GM23248 (cell line): ENCODE measurements at regions not wholly inside any gene's neighbourhood (a gene's known extent, or its start where the extent isn't known, plus 50 kb on each side); places are given as distances from the start of the nearest gene placed in this dataset.

ENCODE experiments used
- DNase-seq: peaks from one replicate; pipeline ENCODE4 v3.0.0-alpha.2; 2015
- H2AFZ ChIP-seq: fragments of 200-600 bp; sonication (generic); 2 replicates; pipeline ENCODE4 v1.6.1; 2016; ENCODE audit warnings: antibody characterized with exemption
- H3F3A ChIP-seq: fragments of 200-600 bp; sonication (generic); 2 replicates; pipeline ENCODE4 v1.6.1; 2016; ENCODE audit warnings: mild to moderate bottlenecking, antibody characterized with exemption, mixed run types; ENCODE audit not compliant: insufficient read depth
- H3K27ac ChIP-seq: fragments of 200-600 bp; sonication (generic); 2 replicates; pipeline ENCODE4 v1.5.1; 2016; ENCODE audit warnings: mild to moderate bottlenecking
- H3K27me3 ChIP-seq: fragments of 200-600 bp; sonication (generic); replicated peaks from 2 replicates; pipeline ENCODE4 v1.6.1; 2016; ENCODE audit warnings: mild to moderate bottlenecking; ENCODE audit not compliant: insufficient read depth
- H3K36me3 ChIP-seq: fragments of 200-600 bp; sonication (generic); 2 replicates; pipeline ENCODE4 v1.6.1; 2016; ENCODE audit warnings: low read depth, mild to moderate bottlenecking
- H3K4me1 ChIP-seq: fragments of 200-600 bp; sonication (generic); 2 replicates; pipeline ENCODE4 v1.6.1; 2016; ENCODE audit warnings: mild to moderate bottlenecking; ENCODE audit not compliant: insufficient read depth
- H3K4me2 ChIP-seq: fragments of 200-600 bp; sonication (generic); one replicate; pipeline ENCODE4 v1.6.1; 2016; ENCODE audit warnings: mild to moderate bottlenecking; ENCODE audit not compliant: unreplicated experiment
- H3K4me3 ChIP-seq: fragments of 200-600 bp; sonication (generic); 2 replicates; pipeline ENCODE4 v1.5.1; 2016; ENCODE audit warnings: mild to moderate bottlenecking
- H3K79me2 ChIP-seq: fragments of 200-600 bp; sonication (generic); 2 replicates; pipeline ENCODE4 v1.6.1; 2016; ENCODE audit warnings: mild to moderate bottlenecking; ENCODE audit not compliant: insufficient read depth
- H3K9ac ChIP-seq: fragments of 200-600 bp; sonication (generic); 2 replicates; pipeline ENCODE4 v1.6.1; 2016; ENCODE audit warnings: mild to moderate bottlenecking
- H3K9me2 ChIP-seq: fragments of 200-600 bp; sonication (generic); 2 replicates; pipeline ENCODE4 v1.6.1; 2016; ENCODE audit warnings: mixed run types, mild to moderate bottlenecking, moderate library complexity; ENCODE audit not compliant: insufficient read depth
- H3K9me3 ChIP-seq: fragments of 200-600 bp; sonication (generic); one replicate; pipeline ENCODE4 v1.6.1; 2017; ENCODE audit warnings: low read depth
- H4K20me1 ChIP-seq: fragments of 200-600 bp; sonication (generic); 2 replicates; pipeline ENCODE4 v1.6.0; 2016; ENCODE audit not compliant: insufficient read depth
- EZH2 ChIP-seq: fragments of 200-600 bp; sonication (generic); IDR thresholded peaks from 2 replicates; pipeline ENCODE4 v1.6.1; 2018; ENCODE audit warnings: antibody characterized with exemption, mild to moderate bottlenecking; ENCODE audit not compliant: insufficient read depth, poor library complexity, severe bottlenecking
- EZH2phosphoT487 ChIP-seq: fragments of 200-600 bp; sonication (generic); IDR thresholded peaks from 2 replicates; pipeline ENCODE4 v1.6.1; 2018; ENCODE audit warnings: antibody characterized with exemption, moderate library complexity, mild to moderate bottlenecking, low read depth; ENCODE audit not compliant: insufficient read depth
- WGBS, 2 experiments: methylation state at CpG; one replicate each; pipeline ENCODE4 v1.1.6; 2015 to 2017; ENCODE audit warnings: low lambda C conversion rate in 2 of 2, low coverage in 1 of 2; ENCODE audit errors: missing lambda C conversion rate in 2 of 2; 5-methylcytosine and 5-hydroxymethylcytosine counted together
- in situ Hi-C: fragments of 300-500 bp; cut with MboI; formaldehyde crosslinking; loops from 2 replicates; pipeline ENCODE4 v1.15.0; 2020

GRCh38 chr18:6659963-6660725 lies 69.4 kb upstream of the ARHGAP28 start:
- Histone ChIP-seq H3K79me2 (no peaks in the 10 kb centered on the region), H3K9me2 (no peaks in the 10 kb centered on the region), H3F3A (no peaks in the 10 kb centered on the region), H4K20me1 (no peaks in the 10 kb centered on the region), H3K4me3 (no peak overlapping the region), H2AFZ (no peak overlapping the region), H3K27me3 (no peaks in the 10 kb centered on the region; the same call in 1 of the 2 replicates), H3K9ac (no peak overlapping the region), H3K27ac (no peak overlapping the region), H3K4me1 (no peaks in the 10 kb centered on the region), H3K9me3 (no peaks in the 10 kb centered on the region), H3K4me2 (no peak overlapping the region), H3K36me3 (no peaks in the 10 kb centered on the region)
- no peak for TF ChIP-seq EZH2phosphoT487
- no peak for TF ChIP-seq EZH2
- 35 to 46% methylated on average over 7 of the region's 7 CpGs for WGBS, 2 experiments
- in situ Hi-C loops = no loop called here
- DNase-seq = no peak

DNA sequence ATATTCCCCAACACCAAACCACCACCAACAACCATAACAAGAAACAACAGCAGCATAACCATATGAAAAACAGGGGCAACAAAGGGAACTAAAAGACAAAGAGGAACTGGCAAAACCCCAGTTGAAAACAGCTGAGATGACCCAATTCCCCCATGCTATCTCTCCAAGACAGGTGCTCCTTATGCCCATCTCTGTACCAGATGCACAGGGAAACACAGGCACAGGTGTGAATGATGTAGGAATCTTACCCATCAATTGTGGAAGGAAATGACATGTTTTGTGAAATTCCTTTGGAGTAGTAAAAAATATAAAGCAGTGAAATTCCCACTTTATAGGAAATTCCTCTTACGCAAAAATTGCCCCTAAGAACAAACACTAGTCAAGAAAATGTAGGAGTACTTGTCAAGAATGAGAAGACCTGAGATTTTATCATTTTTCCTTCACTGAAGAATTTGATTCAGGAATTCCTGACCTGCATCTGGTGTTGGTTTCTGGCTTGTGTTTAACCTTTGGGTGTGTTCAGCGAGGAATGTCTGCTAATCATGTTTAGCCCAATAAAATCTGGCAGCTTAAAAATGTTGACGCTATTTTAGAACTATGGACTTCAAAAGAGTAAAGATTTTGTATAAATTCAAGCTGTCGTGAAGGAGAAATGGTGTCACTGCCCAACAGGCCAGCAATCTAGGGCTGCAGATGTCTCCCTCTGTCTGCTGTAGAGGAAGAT lies 67.7 kb upstream of the ARHGAP28 start:
- WGBS, 2 experiments = 3 to 4% methylated on average over 4 of the region's 4 CpGs
- H3K4me3 ChIP-seq = no peak overlapping the region
- TF ChIP-seq EZH2phosphoT487 = no peak
- no peak for TF ChIP-seq EZH2
- H2AFZ ChIP-seq = no peak overlapping the region
- no peaks in the 10 kb centered on the region for H3F3A ChIP-seq
- H3K36me3 ChIP-seq = no peaks in the 10 kb centered on the region
- H3K27ac ChIP-seq = no peak overlapping the region
- in situ Hi-C loops = no loop called here
- no peaks in the 10 kb centered on the region for H3K9me3 ChIP-seq
- no peaks in the 10 kb centered on the region; the same call in 1 of the 2 replicates for H3K27me3 ChIP-seq
- no peak overlapping the region for H3K9ac ChIP-seq
- no peak overlapping the region for H3K4me2 ChIP-seq
- H3K4me1 ChIP-seq = no peaks in the 10 kb centered on the region
- no peaks in the 10 kb centered on the region for H3K9me2 ChIP-seq
- no peak for DNase-seq
- no peaks in the 10 kb centered on the region for H4K20me1 ChIP-seq
- no peaks in the 10 kb centered on the region for H3K79me2 ChIP-seq

DNA sequence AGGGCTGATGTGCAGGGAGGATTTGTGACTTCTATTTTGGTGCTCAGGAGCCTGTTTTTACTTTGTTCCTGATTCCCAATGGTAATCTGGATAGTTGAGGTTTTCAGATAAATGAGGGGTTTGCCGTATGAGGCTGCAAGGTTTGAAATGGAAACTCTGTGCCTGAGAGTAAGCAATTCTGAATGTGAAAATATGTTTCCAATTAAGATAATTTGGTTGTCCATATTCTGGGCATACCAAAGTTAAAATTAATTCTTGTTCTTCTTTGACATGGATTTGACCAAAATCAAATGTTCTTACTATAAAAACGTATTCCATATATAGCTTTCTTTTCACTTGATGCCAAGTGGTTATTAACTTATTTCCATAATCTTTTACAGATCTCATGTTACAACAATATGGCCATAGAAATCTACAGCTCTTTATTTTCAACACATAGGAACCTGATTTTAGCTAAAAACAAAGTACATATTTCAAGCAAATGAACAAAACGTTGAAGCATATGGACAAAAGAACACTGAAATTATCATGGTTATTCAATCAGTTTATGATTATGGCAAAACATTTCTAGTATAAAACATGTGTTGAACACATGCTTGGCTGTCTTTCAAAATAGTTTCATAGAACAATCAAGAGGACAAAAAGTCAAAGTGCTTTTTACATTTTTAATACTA lies 63.4 kb upstream of the ARHGAP28 start:
- no peak overlapping the region for H3K27ac ChIP-seq
- 3 to 5% methylated on average over 3 of the region's 3 CpGs for WGBS, 2 experiments
- no peaks in the 10 kb centered on the region for H3K9me3 ChIP-seq
- H4K20me1 ChIP-seq = no peaks in the 10 kb centered on the region
- no peaks in the 10 kb centered on the region for H3K4me1 ChIP-seq
- in situ Hi-C loops = no loop called here
- no peaks in the 10 kb centered on the region for H3F3A ChIP-seq
- no peaks in the 10 kb centered on the region; the same call in 1 of the 2 replicates for H3K27me3 ChIP-seq
- DNase-seq = no peak
- no peak overlapping the region for H3K9ac ChIP-seq
- H3K9me2 ChIP-seq = no peaks in the 10 kb centered on the region
- no peaks in the 10 kb centered on the region for H3K36me3 ChIP-seq
- no peak overlapping the region for H3K4me2 ChIP-seq
- no peak overlapping the region for H3K4me3 ChIP-seq
- no peak overlapping the region for H2AFZ ChIP-seq
- TF ChIP-seq EZH2phosphoT487 = no peak
- no peak for TF ChIP-seq EZH2
- H3K79me2 ChIP-seq = no peaks in the 10 kb centered on the region

DNA sequence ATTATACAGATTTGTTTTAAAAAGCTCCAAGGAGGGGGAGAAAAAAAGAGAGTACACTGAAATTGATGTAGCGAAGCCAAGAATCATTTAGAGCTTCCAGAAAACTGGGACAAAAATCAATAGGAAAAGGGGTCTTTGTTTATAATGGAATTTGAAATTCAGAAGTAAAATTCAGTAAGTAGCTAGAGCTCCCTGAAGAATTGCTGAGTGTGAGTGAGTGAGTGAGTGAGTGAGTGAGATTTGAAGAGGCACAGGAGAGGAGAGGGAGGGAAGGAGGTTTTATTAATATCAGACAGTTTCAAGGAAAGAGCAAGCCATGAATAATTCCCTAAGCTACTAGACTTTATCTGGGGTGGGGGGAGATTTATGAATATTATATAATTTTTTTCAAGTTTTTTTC lies 60.7 kb upstream of the ARHGAP28 start:
- 41 to 45% methylated on average over 1 of the region's 1 CpG for WGBS, 2 experiments
- TF ChIP-seq EZH2phosphoT487 (no peak), EZH2 (no peak)
- Histone ChIP-seq H3K9me3 (no peaks in the 10 kb centered on the region), H3F3A (no peaks in the 10 kb centered on the region), H3K9ac (no peak overlapping the region), H2AFZ (no peak overlapping the region), H3K9me2 (no peaks in the 10 kb centered on the region), H3K27me3 (0 out of 2 replicates have a peak, but pooled peaks cover 3% of the 10 kb centered on the region), H3K4me1 (no peaks in the 10 kb centered on the region), H3K36me3 (no peaks in the 10 kb centered on the region), H3K27ac (no peak overlapping the region), H4K20me1 (no peaks in the 10 kb centered on the region), H3K4me2 (no peak overlapping the region), H3K4me3 (no peak overlapping the region), H3K79me2 (no peaks in the 10 kb centered on the region)
- DNase-seq = no peak
- in situ Hi-C loops = no loop called here
